PC-9 (cell line): ENCODE measurements at regions not wholly inside any gene's neighbourhood (a gene's known extent, or its start where the extent isn't known, plus 50 kb on each side); places are given as distances from the start of the nearest gene placed in this dataset.

Experiments
- BruUV-seq: library from RNA; stranded (reverse); fragments of 400-500 nt; replicated peaks from 2 replicates; lab custom pipeline; 2021; lab: Mats Ljungman, UMichigan
- CTCF ChIA-PET: fragments of 300-600 bp; sonication (Branson Sonifier 250); formaldehyde crosslinking; loops from one replicate; lab custom pipeline; 2022; ENCODE audit warnings: antibody characterized with exemption; lab: Charles Lee
- POLR2A ChIA-PET: fragments of 300-600 bp; sonication (Branson Sonifier 250); formaldehyde crosslinking; loops from one replicate; lab custom pipeline; 2022; ENCODE audit warnings: antibody characterized with exemption; ENCODE audit not compliant: unreplicated experiment; lab: Charles Lee
- DNase-seq, 2 experiments: peaks; one replicate each; pipeline versions ENCODE4 v3.0.0 to v3.0.0-alpha.2; 2015 to 2022; ENCODE audit warnings: mixed read lengths in 1 of 2
- H2AFZ ChIP-seq: fragments of 200-600 bp; sonication (generic); 2 replicates; pipeline ENCODE4 v1.8.1; 2017; ENCODE audit warnings: antibody characterized with exemption
- H3F3A ChIP-seq: fragments of 200-600 bp; sonication (generic); 2 replicates; pipeline ENCODE4 v1.8.1; 2017; ENCODE audit warnings: antibody characterized with exemption, mild to moderate bottlenecking, low read depth; ENCODE audit not compliant: insufficient read depth
- H3K27ac ChIP-seq: fragments of 200-600 bp; sonication (generic); 2 replicates; pipeline ENCODE4 v1.6.1; 2016; ENCODE audit warnings: mixed run types
- H3K27me3 ChIP-seq: fragments of 200-600 bp; sonication (generic); 2 replicates; pipeline ENCODE4 v1.6.1; 2016; ENCODE audit warnings: low read depth, mixed run types; ENCODE audit not compliant: insufficient read depth
- H3K36me3 ChIP-seq: fragments of 200-600 bp; sonication (generic); 2 replicates; pipeline ENCODE4 v1.6.1; 2016; ENCODE audit warnings: low read depth, mixed run types
- H3K4me1 ChIP-seq: fragments of 200-600 bp; sonication (generic); replicated peaks from 2 replicates; pipeline ENCODE4 v1.6.1; 2016; ENCODE audit warnings: mixed run types; ENCODE audit not compliant: insufficient read depth
- H3K4me2 ChIP-seq: fragments of 200-600 bp; sonication (generic); 2 replicates; pipeline ENCODE4 v1.6.1; 2017; ENCODE audit warnings: mixed run types
- H3K4me3 ChIP-seq: fragments of 200-600 bp; sonication (generic); 2 replicates; pipeline ENCODE4 v1.6.1; 2016; ENCODE audit warnings: mixed run types
- H3K79me2 ChIP-seq: fragments of 200-600 bp; sonication (generic); 2 replicates; pipeline ENCODE4 v1.6.1; 2017; ENCODE audit warnings: low read depth, mixed run types
- H3K9me2 ChIP-seq: fragments of 200-600 bp; sonication (generic); 2 replicates; pipeline ENCODE4 v1.8.1; 2017; ENCODE audit warnings: mild to moderate bottlenecking; ENCODE audit not compliant: insufficient read depth
- H3K9me3 ChIP-seq: fragments of 200-600 bp; sonication (generic); 2 replicates; pipeline ENCODE4 v1.8.1; 2016; ENCODE audit warnings: low read depth; ENCODE audit not compliant: insufficient read depth
- H4K20me1 ChIP-seq: fragments of 200-600 bp; sonication (generic); 2 replicates; pipeline ENCODE4 v1.8.1; 2017; ENCODE audit not compliant: insufficient read depth
- EZH2 ChIP-seq: fragments of 200-600 bp; sonication (generic); IDR thresholded peaks from 2 replicates; pipeline ENCODE4 v1.8.0; 2017; ENCODE audit warnings: antibody characterized with exemption, low read depth
- intact Hi-C: fragments of 100-400 bp; cut with micrococcal nuclease; formaldehyde crosslinking; loops from one replicate; pipeline ENCODE4 v1.10.0; 2022; ENCODE audit not compliant: unreplicated experiment
- TF ChIP-seq, protein P1 (sequence below): fragments of 200-600 bp; sonication (generic); conservative IDR thresholded peaks from 2 replicates; pipeline ENCODE4 v1.6.1; 2017; ENCODE audit warnings: mixed run types, antibody characterized with exemption, mild to moderate bottlenecking, moderate library complexity

GRCh38 chr14:80264702-80265101, 53.4 kb upstream of the DIO2 start:
- CTCF ChIA-PET, result no interaction called here

More at GRCh38 chr14:80264702-80265101, 53.4 kb upstream of the DIO2 start:
- TF ChIP-seq, protein P1, sequence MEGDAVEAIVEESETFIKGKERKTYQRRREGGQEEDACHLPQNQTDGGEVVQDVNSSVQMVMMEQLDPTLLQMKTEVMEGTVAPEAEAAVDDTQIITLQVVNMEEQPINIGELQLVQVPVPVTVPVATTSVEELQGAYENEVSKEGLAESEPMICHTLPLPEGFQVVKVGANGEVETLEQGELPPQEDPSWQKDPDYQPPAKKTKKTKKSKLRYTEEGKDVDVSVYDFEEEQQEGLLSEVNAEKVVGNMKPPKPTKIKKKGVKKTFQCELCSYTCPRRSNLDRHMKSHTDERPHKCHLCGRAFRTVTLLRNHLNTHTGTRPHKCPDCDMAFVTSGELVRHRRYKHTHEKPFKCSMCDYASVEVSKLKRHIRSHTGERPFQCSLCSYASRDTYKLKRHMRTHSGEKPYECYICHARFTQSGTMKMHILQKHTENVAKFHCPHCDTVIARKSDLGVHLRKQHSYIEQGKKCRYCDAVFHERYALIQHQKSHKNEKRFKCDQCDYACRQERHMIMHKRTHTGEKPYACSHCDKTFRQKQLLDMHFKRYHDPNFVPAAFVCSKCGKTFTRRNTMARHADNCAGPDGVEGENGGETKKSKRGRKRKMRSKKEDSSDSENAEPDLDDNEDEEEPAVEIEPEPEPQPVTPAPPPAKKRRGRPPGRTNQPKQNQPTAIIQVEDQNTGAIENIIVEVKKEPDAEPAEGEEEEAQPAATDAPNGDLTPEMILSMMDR, result no peak
- no peak for TF ChIP-seq EZH2
- Histone ChIP-seq H4K20me1 (no peaks in the 10 kb centered on the region), H3K27me3 (no peaks in the 10 kb centered on the region), H3K4me2 (no peak overlapping the region), H3K27ac (no peak overlapping the region), H3K79me2 (no peaks in the 10 kb centered on the region), H3K4me3 (no peak overlapping the region), H3K9me2 (no peaks in the 10 kb centered on the region), H3K4me1 (peaks cover 4% of the 10 kb centered on the region), H3K36me3 (no peaks in the 10 kb centered on the region), H2AFZ (no peak overlapping the region), H3F3A (no peaks in the 10 kb centered on the region), H3K9me3 (no peaks in the 10 kb centered on the region; the same call in 1 of the 2 replicates)
- no peak for DNase-seq
- no TSS peak for BruUV-seq
- POLR2A ChIA-PET, result no interaction called here
- intact Hi-C loops, result no loop called here
